GM18519 (cell line): ENCODE measurements at regions not wholly inside any gene's neighbourhood (a gene's known extent, or its start where the extent isn't known, plus 50 kb on each side); places are given as distances from the start of the nearest gene placed in this dataset.

ENCODE experiments used
- ATAC-seq: cut with Tn5 transposase; IDR thresholded peaks from one replicate; pipeline ENCODE4 v1.9.1; 2021; ENCODE audit warnings: mild to moderate bottlenecking, moderate library complexity; ENCODE audit not compliant: unreplicated experiment, low FRiP score

GRCh38 chr14:84361476-84361875 is 1168.5 kb upstream of the FLRT2 start:
- ATAC-seq: no peak

- ATAC-seq: no peak
Measured at GRCh38 chr14:84375235-84375634, 1154.7 kb upstream of the FLRT2 start.

- no peak for ATAC-seq
Measured at GRCh38 chr14:84390010-84390409, 1139.9 kb upstream of the FLRT2 start.

GRCh38 chr14:84397631-84398030 is 1132.3 kb upstream of the FLRT2 start:
- no peak for ATAC-seq

- ATAC-seq: no peak
Measured at GRCh38 chr14:84399296-84399910, 1130.5 kb upstream of the FLRT2 start.

- ATAC-seq: no peak
Measured at GRCh38 chr14:84401631-84402030, 1128.3 kb upstream of the FLRT2 start.

- ATAC-seq: no peak
Measured at GRCh38 chr14:84403585-84403984, 1126.4 kb upstream of the FLRT2 start.

GRCh38 chr14:84404246-84404645 is 1125.7 kb upstream of the FLRT2 start:
- no peak for ATAC-seq

GRCh38 chr14:84409435-84409834 is 1120.5 kb upstream of the FLRT2 start:
- ATAC-seq: no peak

- ATAC-seq: no peak
Measured at GRCh38 chr14:84410344-84410743, 1119.6 kb upstream of the FLRT2 start.

- ATAC-seq: no peak
Measured at GRCh38 chr14:84420221-84420620, 1109.7 kb upstream of the FLRT2 start.

- ATAC-seq: no peak
Measured at GRCh38 chr14:84421621-84422020, 1108.3 kb upstream of the FLRT2 start.

- no peak for ATAC-seq
Measured at GRCh38 chr14:84425968-84426367, 1104.0 kb upstream of the FLRT2 start.

GRCh38 chr14:84432676-84433075 is 1097.3 kb upstream of the FLRT2 start:
- no peak for ATAC-seq

GRCh38 chr14:84433961-84434360 is 1096.0 kb upstream of the FLRT2 start:
- no peak for ATAC-seq

- ATAC-seq: no peak
Measured at GRCh38 chr14:84435820-84436324, 1094.1 kb upstream of the FLRT2 start.

GRCh38 chr14:84436528-84436927 is 1093.4 kb upstream of the FLRT2 start:
- no peak for ATAC-seq

GRCh38 chr14:84442521-84442920 is 1087.4 kb upstream of the FLRT2 start:
- no peak for ATAC-seq

GRCh38 chr14:84445486-84445885 is 1084.5 kb upstream of the FLRT2 start:
- ATAC-seq: no peak

- no peak for ATAC-seq
Measured at GRCh38 chr14:84446250-84446649, 1083.7 kb upstream of the FLRT2 start.

- ATAC-seq: no peak
Measured at GRCh38 chr14:84453307-84453950, 1076.5 kb upstream of the FLRT2 start.

GRCh38 chr14:84454114-84454513 is 1075.8 kb upstream of the FLRT2 start:
- ATAC-seq: no peak
